G401 (cell line): ENCODE measurements at regions not wholly inside any gene's neighbourhood (a gene's known extent, or its start where the extent isn't known, plus 50 kb on each side); places are given as distances from the start of the nearest gene placed in this dataset.
"Not testable (repeated sequence)": the region's sequence is repeated elsewhere in the genome, so short reads cannot be mapped to it uniquely, and the experiment has no call there.

Experiments
- DNase-seq: peaks from one replicate; pipeline ENCODE4 v3.0.0-alpha.2; 2015; ENCODE audit warnings: low spot score
- in situ Hi-C: cut with HindIII; loops from 2 replicates; pipeline ENCODE4 v1.10.0; 2016; ENCODE audit warnings: low sequenced_read_pairs, mixed read lengths

DNA sequence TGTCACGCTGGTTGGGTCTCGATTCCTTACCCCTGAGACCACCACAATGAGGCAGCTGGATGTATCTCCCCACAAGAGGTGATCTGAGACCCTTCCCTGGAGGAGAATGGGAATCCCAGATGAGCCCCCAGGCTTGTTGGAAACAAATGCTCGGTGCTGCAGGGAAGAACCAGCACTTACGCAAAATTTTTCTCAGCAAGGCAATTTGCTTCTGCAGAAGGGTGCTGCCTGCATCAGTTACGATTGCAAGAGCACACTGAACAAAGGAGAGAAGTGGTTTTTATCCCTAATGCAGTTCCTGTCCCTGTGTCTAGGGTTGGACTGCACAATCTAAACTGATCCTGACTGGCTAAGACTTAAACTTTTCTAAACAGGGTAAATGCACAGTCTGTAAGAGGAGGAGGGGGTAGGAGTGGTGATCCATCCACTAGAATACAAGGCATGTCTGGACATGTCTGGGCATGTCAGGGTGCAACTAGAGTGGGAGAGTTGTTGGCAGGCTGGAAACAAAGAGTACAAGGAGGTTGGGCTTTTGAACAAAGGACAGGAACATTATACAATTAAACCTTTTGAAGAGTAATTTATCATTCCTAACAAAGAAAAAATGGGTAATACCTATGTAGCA lies 114.9 kb upstream of the FAM3C start:
- in situ Hi-C loops, result no loop called here
- no peak for DNase-seq

- no peak for DNase-seq
- in situ Hi-C loops, result no loop called here
These were observed 114.2 kb upstream of the FAM3C start for GRCh38 chr7:121510302-121510701.

GRCh38 chr7:121505540-121506182 lies 109.6 kb upstream of the FAM3C start:
- in situ Hi-C loops, result no loop called here
- DNase-seq, result no peak

GRCh38 chr7:121505021-121505420 lies 108.9 kb upstream of the FAM3C start:
- no peak for DNase-seq
- in situ Hi-C loops, result no loop called here

DNA sequence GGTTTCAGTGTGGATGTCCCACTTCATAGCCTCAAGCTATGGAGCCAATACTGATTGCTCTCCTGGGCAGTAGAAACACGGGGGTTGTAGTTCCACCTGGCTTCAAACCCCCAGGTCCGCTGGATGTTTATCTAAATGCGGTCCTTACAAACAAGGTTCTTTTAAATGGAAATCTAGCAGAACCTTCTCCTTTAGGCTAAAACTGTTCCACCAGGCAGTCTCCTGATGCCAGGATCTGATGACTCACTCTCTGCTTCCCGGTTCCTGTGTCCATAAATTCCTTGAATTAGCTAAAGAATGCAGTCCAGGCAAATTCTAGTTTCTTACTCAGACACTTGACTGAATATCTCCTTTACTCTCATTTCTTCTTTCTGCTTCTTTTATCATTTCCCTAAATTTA lies 108.4 kb upstream of the FAM3C start:
- in situ Hi-C loops, result no loop called here
- no peak for DNase-seq

- in situ Hi-C loops, result no loop called here
These were observed 107.6 kb upstream of the FAM3C start for GRCh38 chr7:121503730-121504129.

DNA sequence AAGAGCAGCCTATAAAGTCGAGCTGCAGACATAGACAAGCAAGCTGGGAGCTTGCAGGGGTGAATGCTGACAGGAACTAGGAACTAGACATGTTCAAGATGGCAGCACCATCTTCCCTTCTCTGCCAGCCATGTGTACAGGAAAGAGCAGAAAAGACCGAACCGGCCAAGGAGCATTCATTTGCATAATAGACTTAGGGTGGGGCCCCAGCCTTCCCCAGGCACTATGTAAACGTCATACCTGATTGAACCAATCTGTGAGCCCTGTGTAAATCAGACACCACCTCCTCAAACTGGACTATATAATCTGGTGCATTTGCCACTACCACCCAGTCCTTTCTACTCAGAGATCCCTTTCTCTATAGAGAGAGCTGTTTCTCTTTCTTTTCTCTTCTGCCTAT lies 106.9 kb upstream of the FAM3C start:
- DNase-seq, result no peak
- in situ Hi-C loops, result no loop called here

More at GRCh38 chr7:121503730-121504129, 107.6 kb upstream of the FAM3C start:
- DNase-seq, result no peak

DNA sequence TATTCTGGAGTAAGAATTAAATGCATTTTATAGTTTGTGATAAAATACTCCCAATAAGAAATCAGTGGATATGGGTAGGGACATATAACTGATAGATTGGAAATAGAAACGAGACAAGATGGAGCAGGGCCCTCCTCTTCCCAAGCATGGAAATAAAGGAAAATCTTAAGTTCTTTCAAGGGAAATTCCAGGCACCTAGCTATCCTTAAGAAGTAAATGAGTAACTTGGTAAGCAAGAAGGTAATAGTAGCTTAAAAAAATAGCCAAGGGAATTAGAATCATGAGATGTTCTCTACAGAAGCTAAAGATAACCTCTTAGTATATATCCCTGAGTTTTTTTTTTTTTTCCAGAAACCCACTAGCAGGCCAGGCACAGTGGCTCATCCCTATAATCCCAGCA lies 105.5 kb upstream of the FAM3C start:
- DNase-seq, result no peak
- in situ Hi-C loops, result no loop called here

GRCh38 chr7:121500360-121501058 lies 104.4 kb upstream of the FAM3C start:
- in situ Hi-C loops, result no loop called here
- no peak for DNase-seq

DNA sequence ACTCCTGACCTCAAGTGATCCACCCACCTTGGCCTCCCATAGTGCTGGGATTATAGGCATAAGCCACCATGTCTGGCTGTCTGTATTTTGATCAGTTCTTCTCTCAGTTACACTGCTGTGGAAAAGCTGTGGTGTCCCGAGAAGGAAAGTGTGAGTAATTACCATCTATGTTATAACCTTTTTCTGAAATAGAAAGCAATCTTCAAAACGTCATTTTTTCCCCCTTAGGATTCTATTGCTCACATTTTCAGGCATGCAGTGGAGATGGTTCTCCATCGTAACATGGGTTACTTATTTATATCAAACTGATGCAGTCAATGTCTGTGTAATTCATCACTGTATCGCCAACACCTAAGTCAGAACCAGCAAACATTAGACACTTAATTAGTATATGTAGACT lies 103.5 kb upstream of the FAM3C start:
- in situ Hi-C loops, result no loop called here
- no peak for DNase-seq

GRCh38 chr7:121498816-121499215 lies 102.7 kb upstream of the FAM3C start:
- in situ Hi-C loops, result no loop called here
- no peak for DNase-seq

- DNase-seq, in situ Hi-C loops: not testable (repeated sequence)
These were observed 101.4 kb upstream of the FAM3C start for GRCh38 chr7:121497545-121497944.

- in situ Hi-C loops, result no loop called here
- DNase-seq, result no peak
These were observed 98.4 kb upstream of the FAM3C start for GRCh38 chr7:121494516-121494915.

GRCh38 chr7:121493553-121493952 lies 97.4 kb upstream of the FAM3C start:
- no peak for DNase-seq
- in situ Hi-C loops, result no loop called here

DNA sequence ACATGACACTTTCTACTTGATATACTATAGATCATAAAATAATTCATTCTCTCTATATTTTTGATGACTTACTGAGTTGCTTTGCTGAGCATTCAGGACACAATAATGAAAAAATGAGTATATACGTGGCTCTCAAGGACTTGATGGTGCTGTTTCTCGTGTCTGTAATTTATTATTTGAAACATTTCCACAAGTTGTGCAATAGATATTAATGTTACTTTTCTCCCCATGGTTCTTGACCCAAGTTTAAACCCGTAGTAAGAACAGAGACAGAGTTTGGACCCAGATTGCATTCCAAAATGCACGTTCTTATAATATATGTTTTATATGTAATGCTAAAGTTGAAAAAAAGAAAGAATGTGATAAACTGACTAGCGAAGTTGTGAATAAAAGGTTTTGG lies 94.2 kb upstream of the FAM3C start:
- no peak for DNase-seq
- in situ Hi-C loops, result no loop called here

- in situ Hi-C loops, result no loop called here
- DNase-seq, result no peak
These were observed 93.3 kb upstream of the FAM3C start for GRCh38 chr7:121489440-121489839.

- no peak for DNase-seq
- in situ Hi-C loops, result no loop called here
These were observed 92.1 kb upstream of the FAM3C start for GRCh38 chr7:121488111-121488650.

DNA sequence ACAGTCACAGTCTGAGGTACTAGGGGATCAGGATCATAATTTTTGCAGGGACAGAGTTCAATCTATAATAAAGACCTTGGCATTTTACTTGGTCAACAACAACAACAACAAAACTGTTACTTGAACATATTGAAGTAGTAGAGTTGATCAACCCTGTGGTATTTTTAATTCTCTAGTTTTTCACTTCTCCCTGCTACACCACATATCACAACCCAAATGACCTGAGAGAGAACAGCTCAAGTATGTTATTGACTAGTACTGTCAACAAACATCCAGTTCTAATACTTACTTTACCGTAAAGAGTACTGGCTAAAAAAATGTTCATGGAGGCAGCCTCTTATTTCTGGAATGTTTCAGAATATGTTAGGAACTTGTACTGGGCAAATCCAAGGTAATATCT lies 90.5 kb upstream of the FAM3C start:
- DNase-seq, result no peak
- in situ Hi-C loops, result no loop called here

DNA sequence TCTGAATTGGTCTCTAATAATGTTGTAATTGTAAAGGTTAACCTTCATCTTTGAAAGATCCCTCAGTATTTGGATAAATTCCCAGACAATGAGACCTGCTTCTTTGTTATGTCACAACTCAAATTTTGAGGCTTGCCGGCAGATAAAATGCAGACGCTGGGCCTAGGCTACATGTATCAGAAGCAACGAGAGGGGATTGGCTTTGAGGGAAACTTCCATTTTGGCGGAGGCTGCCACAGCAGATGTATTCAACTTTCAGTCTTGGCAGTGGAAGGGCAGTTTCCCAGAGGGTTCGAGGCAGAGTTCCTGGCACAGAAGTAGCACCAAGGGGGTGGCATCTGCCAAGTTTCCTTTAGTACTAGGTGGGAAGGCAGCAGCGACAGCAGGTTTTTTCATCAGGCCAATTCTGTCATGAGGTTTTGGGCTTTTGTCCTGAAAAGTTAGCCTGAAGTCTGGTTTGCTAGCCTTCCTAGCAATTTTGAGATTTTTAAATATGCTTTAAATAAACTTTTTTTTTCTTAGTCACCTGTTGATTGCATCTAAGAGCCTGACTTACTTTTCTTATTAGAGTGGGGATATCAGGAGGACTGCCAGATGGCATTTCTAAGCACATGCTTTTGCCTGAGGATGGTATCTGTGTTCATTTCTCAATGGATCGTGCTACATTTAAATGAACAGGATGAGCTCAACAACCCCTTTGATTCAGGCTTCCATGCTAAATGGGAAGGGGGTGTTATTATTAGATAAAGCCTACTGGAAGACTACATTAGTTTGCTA lies 89.5 kb upstream of the FAM3C start:
- in situ Hi-C loops, result no loop called here

More for the DNA sequence above, 89.5 kb upstream of the FAM3C start:
- DNase-seq, result peak; percentile 80
